ENCODE measurements at regions not wholly inside any gene's neighbourhood (a gene's known extent, or its start where the extent isn't known, plus 50 kb on each side); places are given as distances from the start of the nearest gene placed in this dataset.

GRCh38 chr5:176733406-176734262, 76.7 kb upstream of the UNC5A start:
- no peak for DNase-seq (ENCODE audit: low spot score)

- no peak for DNase-seq (ENCODE audit: low spot score)
Observed at GRCh38 chr5:176734756-176735342, 75.5 kb upstream of the UNC5A start.

GRCh38 chr5:176735383-176736265, 74.7 kb upstream of the UNC5A start:
- DNase-seq (ENCODE audit: low spot score) = no peak

- DNase-seq (ENCODE audit: low spot score) = no peak
Observed at GRCh38 chr5:176736301-176736930, 73.9 kb upstream of the UNC5A start.

GRCh38 chr5:176736931-176737745, 73.2 kb upstream of the UNC5A start:
- DNase-seq (ENCODE audit: low spot score) = no peak

- DNase-seq (ENCODE audit: low spot score) = no peak
Observed at GRCh38 chr5:176737746-176738636, 72.4 kb upstream of the UNC5A start.

GRCh38 chr5:176738637-176739250, 71.6 kb upstream of the UNC5A start:
- DNase-seq (ENCODE audit: low spot score) = no peak

- no peak for DNase-seq (ENCODE audit: low spot score)
Observed at GRCh38 chr5:176739461-176740051, 70.8 kb upstream of the UNC5A start.

- DNase-seq (ENCODE audit: low spot score) = no peak
Observed at GRCh38 chr5:176740131-176740701, 70.1 kb upstream of the UNC5A start.

GRCh38 chr5:176740702-176741496, 69.5 kb upstream of the UNC5A start:
- DNase-seq (ENCODE audit: low spot score) = no peak

GRCh38 chr5:176741561-176742211, 68.7 kb upstream of the UNC5A start:
- DNase-seq (ENCODE audit: low spot score) = no peak

- DNase-seq (ENCODE audit: low spot score) = no peak
Observed at GRCh38 chr5:176742246-176743105, 67.9 kb upstream of the UNC5A start.

- DNase-seq (ENCODE audit: low spot score) = no peak
Observed at GRCh38 chr5:176743136-176743861, 67.1 kb upstream of the UNC5A start.

- no peak for DNase-seq (ENCODE audit: low spot score)
Observed at GRCh38 chr5:176743868-176744583, 66.3 kb upstream of the UNC5A start.

- DNase-seq (ENCODE audit: low spot score) = no peak
Observed at GRCh38 chr5:176744584-176744965, 65.8 kb upstream of the UNC5A start.

Data from RKO (cell line).